Activated CD8-positive, alpha-beta T cell treated with anti-CD3 and anti-CD28 coated beads for 36 hours (primary cell): ENCODE measurements at regions not wholly inside any gene's neighbourhood (a gene's known extent, or its start where the extent isn't known, plus 50 kb on each side); places are given as distances from the start of the nearest gene placed in this dataset.

ENCODE experiments used
- ATAC-seq: fragments of 200-7000 bp; cut with Tn5 transposase; one replicate; pipeline ENCODE4 v1.10.0; 2021; ENCODE audit warnings: mild to moderate bottlenecking, moderate library complexity
- CTCF ChIA-PET: fragments of 350-600 bp; sonication (Branson Sonifier 250); formaldehyde crosslinking; loops from one replicate; lab custom pipeline; 2021; ENCODE audit warnings: antibody characterized with exemption; lab: Charles Lee
- POLR2A ChIA-PET: fragments of 350-600 bp; sonication (Branson Sonifier 250); formaldehyde crosslinking; loops from one replicate; lab custom pipeline; 2021; ENCODE audit warnings: antibody characterized with exemption; lab: Charles Lee
- DNase-seq: peaks from one replicate; pipeline ENCODE4 v3.0.0-alpha.2; 2020
- H3K27ac Mint-ChIP-seq: one replicate; pipeline ENCODE4 v1.8.0; 2021; ENCODE audit warnings: mild to moderate bottlenecking, mixed read lengths
- H3K27me3 Mint-ChIP-seq: one replicate; pipeline ENCODE4 v1.8.0; 2021; ENCODE audit warnings: mixed read lengths
- H3K36me3 Mint-ChIP-seq: one replicate; pipeline ENCODE4 v1.8.0; 2021; ENCODE audit warnings: low read depth, mixed read lengths
- H3K4me1 Mint-ChIP-seq: one replicate; pipeline ENCODE4 v1.8.0; 2021; ENCODE audit warnings: low read depth, mixed read lengths
- H3K4me3 Mint-ChIP-seq: one replicate; pipeline ENCODE4 v1.8.0; 2021; ENCODE audit warnings: mild to moderate bottlenecking, moderate library complexity, mixed read lengths
- H3K9me3 Mint-ChIP-seq: one replicate; pipeline ENCODE4 v1.8.0; 2021; ENCODE audit warnings: mixed read lengths
- CTCF ChIP-seq: fragments of 200-600 bp; IDR thresholded peaks from one replicate; pipeline ENCODE4 v1.8.0; 2022; ENCODE audit warnings: antibody characterized with exemption, mild to moderate bottlenecking
- intact Hi-C: fragments of 100-400 bp; cut with micrococcal nuclease; formaldehyde crosslinking; loops from one replicate; pipeline ENCODE4 v1.10.0; 2022

GRCh38 chr4:59091146-59092142 lies 1981.3 kb upstream of the IGFBP7 start:
- no peaks in the 10 kb centered on the region for H3K27me3 Mint-ChIP-seq
- ChIA-PET CTCF (no interaction called here), POLR2A (no interaction called here)
- no peak for ATAC-seq
- H3K4me3 Mint-ChIP-seq: no peak overlapping the region
- H3K4me1 Mint-ChIP-seq: no peaks in the 10 kb centered on the region
- no peak overlapping the region for H3K27ac Mint-ChIP-seq
- no peak for TF ChIP-seq CTCF
- peaks cover 2% of the 10 kb centered on the region for H3K9me3 Mint-ChIP-seq
- no peak for DNase-seq
- intact Hi-C loops: no loop called here
- no peaks in the 10 kb centered on the region for H3K36me3 Mint-ChIP-seq

GRCh38 chr4:59094505-59094904 lies 1984.3 kb upstream of the IGFBP7 start:
- DNase-seq: no peak

GRCh38 chr4:59102311-59102710 lies 1992.1 kb upstream of the IGFBP7 start:
- CTCF ChIA-PET: no interaction called here
- Mint-ChIP-seq H3K36me3 (no peaks in the 10 kb centered on the region), H3K9me3 (peaks cover 15% of the 10 kb centered on the region), H3K4me1 (no peaks in the 10 kb centered on the region), H3K27me3 (no peaks in the 10 kb centered on the region), H3K27ac (no peak overlapping the region), H3K4me3 (no peak overlapping the region)
- POLR2A ChIA-PET: no interaction called here
- DNase-seq (no peak), ATAC-seq (no peak)
- intact Hi-C loops: no loop called here
- no peak for TF ChIP-seq CTCF

More at GRCh38 chr4:59094505-59094904, 1984.3 kb upstream of the IGFBP7 start:
- intact Hi-C loops: no loop called here
- POLR2A ChIA-PET: no interaction called here
- Mint-ChIP-seq H3K27me3 (no peaks in the 10 kb centered on the region), H3K27ac (no peak overlapping the region), H3K4me3 (no peak overlapping the region), H3K4me1 (no peaks in the 10 kb centered on the region), H3K36me3 (no peaks in the 10 kb centered on the region), H3K9me3 (peaks cover 7% of the 10 kb centered on the region)
- CTCF ChIA-PET: no interaction called here
- ATAC-seq: no peak
- TF ChIP-seq CTCF: no peak

- no peak for DNase-seq
- ChIA-PET POLR2A (no interaction called here), CTCF (no interaction called here)
- Mint-ChIP-seq H3K4me3 (no peak overlapping the region), H3K27ac (no peak overlapping the region), H3K36me3 (no peaks in the 10 kb centered on the region), H3K9me3 (peaks cover 3% of the 10 kb centered on the region), H3K4me1 (no peaks in the 10 kb centered on the region), H3K27me3 (no peaks in the 10 kb centered on the region)
- intact Hi-C loops: no loop called here
- TF ChIP-seq CTCF: no peak
- ATAC-seq: no peak
Measured at GRCh38 chr4:59120287-59120814, 2010.2 kb upstream of the IGFBP7 start.

GRCh38 chr4:59122626-59123025 lies 2012.4 kb upstream of the IGFBP7 start:
- Mint-ChIP-seq H3K4me1 (no peaks in the 10 kb centered on the region), H3K4me3 (no peak overlapping the region), H3K27ac (no peak overlapping the region), H3K36me3 (no peaks in the 10 kb centered on the region), H3K9me3 (peaks cover 3% of the 10 kb centered on the region), H3K27me3 (no peaks in the 10 kb centered on the region)
- intact Hi-C loops: no loop called here
- TF ChIP-seq CTCF: no peak
- CTCF ChIA-PET: no interaction called here
- POLR2A ChIA-PET: no interaction called here
- no peak for DNase-seq
- ATAC-seq: no peak
